WTC11 (cell line): ENCODE measurements at regions not wholly inside any gene's neighbourhood (a gene's known extent, or its start where the extent isn't known, plus 50 kb on each side); places are given as distances from the start of the nearest gene placed in this dataset.

Experiments
- ATAC-seq: fragments of 200-7000 bp; cut with Tn5 transposase; 2 replicates; pipeline ENCODE4 v1.10.0; 2021; ENCODE audit warnings: mild to moderate bottlenecking, moderate library complexity
- CTCF ChIA-PET: fragments of 300-600 bp; sonication (Branson Sonifier 250); formaldehyde crosslinking; loops from one replicate; lab custom pipeline; 2021; ENCODE audit warnings: antibody characterized with exemption; lab: Charles Lee
- POLR2A ChIA-PET: fragments of 350-600 bp; sonication (Branson Sonifier 250); formaldehyde crosslinking; loops from one replicate; lab custom pipeline; 2021; ENCODE audit warnings: antibody characterized with exemption; lab: Charles Lee
- DNase-seq: peaks from one replicate; pipeline ENCODE4 v3.0.0; 2021; ENCODE audit warnings: low spot score
- H3K27ac Mint-ChIP-seq: 2 replicates; pipeline ENCODE4 v1.8.0; 2021; ENCODE audit warnings: mixed read lengths
- H3K27me3 Mint-ChIP-seq: 2 replicates; pipeline ENCODE4 v1.8.0; 2021; ENCODE audit warnings: low read depth, mild to moderate bottlenecking, moderate library complexity, mixed read lengths
- H3K36me3 Mint-ChIP-seq: 2 replicates; pipeline ENCODE4 v1.8.0; 2021; ENCODE audit warnings: mixed read lengths
- H3K4me1 Mint-ChIP-seq: 2 replicates; pipeline ENCODE4 v1.8.0; 2022; ENCODE audit warnings: mixed read lengths
- H3K4me3 Mint-ChIP-seq: 2 replicates; pipeline ENCODE4 v1.8.0; 2021; ENCODE audit warnings: mild to moderate bottlenecking, moderate library complexity, mixed read lengths
- H3K9me3 Mint-ChIP-seq: 2 replicates; pipeline ENCODE4 v1.8.0; 2021; ENCODE audit warnings: mixed read lengths
- AR ChIP-seq: fragments of 250-450 bp; sonication (Bioruptor Pico); IDR thresholded peaks from 2 replicates; pipeline ENCODE4 v1.9.0; 2021; ENCODE audit warnings: mild to moderate bottlenecking
- ARID4B ChIP-seq: sonication (generic); formaldehyde crosslinking; IDR thresholded peaks from 2 replicates; pipeline ENCODE4 v1.8.0; 2023; ENCODE audit warnings: missing genetic modification reagents, mild to moderate bottlenecking, borderline replicate concordance
- ATF1 ChIP-seq: sonication (generic); formaldehyde crosslinking; IDR thresholded peaks from 2 replicates; pipeline ENCODE4 v1.8.1; 2023; ENCODE audit warnings: mild to moderate bottlenecking, moderate library complexity, missing genetic modification reagents
- E2F1 ChIP-seq: sonication (generic); formaldehyde crosslinking; IDR thresholded peaks from 2 replicates; pipeline ENCODE4 v1.8.0; 2022; ENCODE audit warnings: mild to moderate bottlenecking, missing genetic modification reagents
- ERG ChIP-seq: fragments of 250-450 bp; sonication (Bioruptor Pico); IDR thresholded peaks from 2 replicates; pipeline ENCODE4 v1.8.0; 2021; ENCODE audit warnings: mild to moderate bottlenecking
- FOXP1 ChIP-seq: sonication (generic); formaldehyde crosslinking; IDR thresholded peaks from 2 replicates; pipeline ENCODE4 v1.8.0; 2022; ENCODE audit warnings: missing genetic modification reagents, mild to moderate bottlenecking, moderate library complexity, borderline replicate concordance
- IRF2 ChIP-seq: sonication (generic); formaldehyde crosslinking; IDR thresholded peaks from 2 replicates; pipeline ENCODE4 v1.8.0; 2022; ENCODE audit warnings: low read depth, missing genetic modification reagents, borderline replicate concordance
- PREB ChIP-seq: sonication (generic); formaldehyde crosslinking; IDR thresholded peaks from 2 replicates; pipeline ENCODE4 v1.8.1; 2022; ENCODE audit warnings: mild to moderate bottlenecking, missing genetic modification reagents, moderate library complexity, borderline replicate concordance
- RELA ChIP-seq: sonication (generic); formaldehyde crosslinking; IDR thresholded peaks from 2 replicates; pipeline ENCODE4 v1.8.1; 2022; ENCODE audit warnings: missing genetic modification reagents, mild to moderate bottlenecking, borderline replicate concordance
- STAT6 ChIP-seq: sonication (generic); formaldehyde crosslinking; conservative IDR thresholded peaks from 2 replicates; pipeline ENCODE4 v1.8.1; 2023; ENCODE audit warnings: mild to moderate bottlenecking, low read depth, missing genetic modification reagents, moderate library complexity
- TCF7 ChIP-seq: sonication (generic); formaldehyde crosslinking; IDR thresholded peaks from 2 replicates; pipeline ENCODE4 v1.8.0; 2022; ENCODE audit warnings: mild to moderate bottlenecking, low read depth, missing genetic modification reagents, moderate library complexity
- TEAD1 ChIP-seq: sonication (generic); formaldehyde crosslinking; IDR thresholded peaks from 2 replicates; pipeline ENCODE4 v1.8.0; 2022; ENCODE audit warnings: mild to moderate bottlenecking, missing genetic modification reagents
- TEAD4 ChIP-seq: sonication (generic); formaldehyde crosslinking; IDR thresholded peaks from 2 replicates; pipeline ENCODE4 v1.8.0; 2022; ENCODE audit warnings: mild to moderate bottlenecking, missing genetic modification reagents
- USF2 ChIP-seq: sonication (generic); formaldehyde crosslinking; IDR thresholded peaks from 2 replicates; pipeline ENCODE4 v1.8.1; 2023; ENCODE audit warnings: mild to moderate bottlenecking, missing genetic modification reagents, moderate library complexity
- ZNF232 ChIP-seq: sonication (generic); formaldehyde crosslinking; IDR thresholded peaks from 2 replicates; pipeline ENCODE4 v1.8.0; 2022; ENCODE audit warnings: mild to moderate bottlenecking, missing genetic modification reagents
- ZNF263 ChIP-seq: sonication (generic); formaldehyde crosslinking; IDR thresholded peaks from 2 replicates; pipeline ENCODE4 v1.8.1; 2022; ENCODE audit warnings: low read depth, mild to moderate bottlenecking, moderate library complexity, missing genetic modification reagents
- ZNF281 ChIP-seq: sonication (generic); formaldehyde crosslinking; IDR thresholded peaks from 2 replicates; pipeline ENCODE4 v1.8.0; 2023; ENCODE audit warnings: mild to moderate bottlenecking, missing genetic modification reagents
- ZNF423 ChIP-seq: fragments of 250-450 bp; sonication (Bioruptor Pico); IDR thresholded peaks from 2 replicates; pipeline ENCODE4 v2.1.2; 2022; ENCODE audit warnings: mild to moderate bottlenecking, moderate library complexity

GRCh38 chr2:217293607-217294006 lies 433.7 kb upstream of the TNP1 start (continued):
- no peak for TF ChIP-seq E2F1

GRCh38 chr2:217293046-217293445 lies 433.2 kb upstream of the TNP1 start:
- DNase-seq (no peak), ATAC-seq (no peak)
- Mint-ChIP-seq H3K4me3 (no peak overlapping the region), H3K9me3 (peaks cover 22% of the 10 kb centered on the region), H3K4me1 (peaks cover 16% of the 10 kb centered on the region), H3K36me3 (peaks cover 18% of the 10 kb centered on the region), H3K27me3 (peaks cover 21% of the 10 kb centered on the region), H3K27ac (no peak overlapping the region)
- ChIA-PET POLR2A (no interaction called here), CTCF (no interaction called here)
- no peak for TF ChIP-seq STAT6 (CRISPR knock-in tag)
- no peak for TF ChIP-seq FOXP1 (CRISPR knock-in tag)
- no peak for TF ChIP-seq ZNF423 (CRISPR knock-in tag)
- no peak for TF ChIP-seq ERG (CRISPR knock-in tag)
- TF ChIP-seq ZNF232 (CRISPR knock-in tag), result no peak
- TF ChIP-seq IRF2, result no peak
- TF ChIP-seq TEAD1 (CRISPR knock-in tag), result no peak
- no peak for TF ChIP-seq ZNF281 (CRISPR knock-in tag)
- TF ChIP-seq TEAD4 (CRISPR knock-in tag), result no peak
- TF ChIP-seq USF2, result no peak
- TF ChIP-seq ATF1 (CRISPR knock-in tag), result no peak
- TF ChIP-seq TCF7 (CRISPR knock-in tag), result no peak
- no peak for TF ChIP-seq AR (CRISPR knock-in tag)
- TF ChIP-seq PREB (CRISPR knock-in tag), result no peak
- no peak for TF ChIP-seq ZNF263
- no peak for TF ChIP-seq RELA (CRISPR knock-in tag)
- no peak for TF ChIP-seq ARID4B (CRISPR knock-in tag)
